PC-9 (cell line): ENCODE measurements at regions not wholly inside any gene's neighbourhood (a gene's known extent, or its start where the extent isn't known, plus 50 kb on each side); places are given as distances from the start of the nearest gene placed in this dataset.

Experiments used
- EZH2 ChIP-seq: fragments of 200-600 bp; sonication (generic); IDR thresholded peaks from 2 replicates; pipeline ENCODE4 v1.8.0; 2017; ENCODE audit warnings: antibody characterized with exemption, low read depth
- TF ChIP-seq, protein P1 (sequence below): fragments of 200-600 bp; sonication (generic); conservative IDR thresholded peaks from 2 replicates; pipeline ENCODE4 v1.6.1; 2017; ENCODE audit warnings: mixed run types, antibody characterized with exemption, mild to moderate bottlenecking, moderate library complexity

- TF ChIP-seq, protein P1, sequence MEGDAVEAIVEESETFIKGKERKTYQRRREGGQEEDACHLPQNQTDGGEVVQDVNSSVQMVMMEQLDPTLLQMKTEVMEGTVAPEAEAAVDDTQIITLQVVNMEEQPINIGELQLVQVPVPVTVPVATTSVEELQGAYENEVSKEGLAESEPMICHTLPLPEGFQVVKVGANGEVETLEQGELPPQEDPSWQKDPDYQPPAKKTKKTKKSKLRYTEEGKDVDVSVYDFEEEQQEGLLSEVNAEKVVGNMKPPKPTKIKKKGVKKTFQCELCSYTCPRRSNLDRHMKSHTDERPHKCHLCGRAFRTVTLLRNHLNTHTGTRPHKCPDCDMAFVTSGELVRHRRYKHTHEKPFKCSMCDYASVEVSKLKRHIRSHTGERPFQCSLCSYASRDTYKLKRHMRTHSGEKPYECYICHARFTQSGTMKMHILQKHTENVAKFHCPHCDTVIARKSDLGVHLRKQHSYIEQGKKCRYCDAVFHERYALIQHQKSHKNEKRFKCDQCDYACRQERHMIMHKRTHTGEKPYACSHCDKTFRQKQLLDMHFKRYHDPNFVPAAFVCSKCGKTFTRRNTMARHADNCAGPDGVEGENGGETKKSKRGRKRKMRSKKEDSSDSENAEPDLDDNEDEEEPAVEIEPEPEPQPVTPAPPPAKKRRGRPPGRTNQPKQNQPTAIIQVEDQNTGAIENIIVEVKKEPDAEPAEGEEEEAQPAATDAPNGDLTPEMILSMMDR: 0 out of 2 replicates have a peak, but pooled peaks have one; percentile 5
- no peak for TF ChIP-seq EZH2
These were observed 463.7 kb downstream of the TMEM135 start for GRCh38 chr11:87501388-87501787.
